ENCODE measurements at regions not wholly inside any gene's neighbourhood (a gene's known extent, or its start where the extent isn't known, plus 50 kb on each side); places are given as distances from the start of the nearest gene placed in this dataset.

Small RNAs in the stretch of these regions (small RNA-seq; reads per million reads assigned to genes)
- gene RNU7-120P, result 0 reads per million in 4 donors

All from gastroesophageal sphincter (tissue), 4 donors.